Tibial nerve (tissue), 4 donors: ENCODE measurements at regions not wholly inside any gene's neighbourhood (a gene's known extent, or its start where the extent isn't known, plus 50 kb on each side); places are given as distances from the start of the nearest gene placed in this dataset.

Experiments
- DNase-seq, 2 donors: peaks; one replicate each; pipeline ENCODE4 v3.0.0-alpha.2; 2019; ENCODE audit warnings: low spot score in 2 of 2
- H3K27ac ChIP-seq, 4 donors: fragments of 200-600 bp; sonication (generic) in 3 of 4; one replicate each; pipeline ENCODE4 v1.5.1; 2017 to 2019; ENCODE audit warnings: mild to moderate bottlenecking in 1 of 4
- H3K27me3 ChIP-seq, 2 donors: fragments of 200-600 bp; sonication (generic) in 1 of 2; one replicate each; pipeline versions ENCODE4 v1.5.1 to v1.6.0; 2017 to 2019
- H3K36me3 ChIP-seq, 3 donors: fragments of 200-600 bp; sonication (generic); one replicate each; pipeline ENCODE4 v1.5.1; 2018 to 2019
- H3K4me1 ChIP-seq, 4 donors: fragments of 200-600 bp; sonication (generic) in 3 of 4; one replicate each; pipeline ENCODE4 v1.5.1; 2017 to 2019
- H3K4me3 ChIP-seq, 4 donors: fragments of 200-600 bp; sonication (generic) in 3 of 4; one replicate each; pipeline ENCODE4 v1.5.1; 2017 to 2019; ENCODE audit warnings: mild to moderate bottlenecking in 1 of 4, moderate library complexity in 1 of 4
- H3K9me3 ChIP-seq, 4 donors: fragments of 200-600 bp; sonication (generic) in 3 of 4; one replicate each; pipeline ENCODE4 v1.5.1; 2017 to 2019
- CTCF ChIP-seq, 5 experiments: fragments of 200-600 bp in 3 of 5; fragments of 450-650 bp in 2 of 5; sonication (generic) in 3 of 5; IDR thresholded peaks; one replicate each; pipeline ENCODE4 v1.5.1; 2016 to 2019; ENCODE audit warnings: antibody characterized with exemption in 5 of 5, mild to moderate bottlenecking in 3 of 5, moderate library complexity in 2 of 5
- EP300 ChIP-seq, 2 donors: sonication (generic); formaldehyde crosslinking; IDR thresholded peaks; one replicate each; pipeline ENCODE4 v1.6.1; 2017; ENCODE audit warnings: antibody characterized with exemption in 2 of 2, mild to moderate bottlenecking in 1 of 2
- POLR2A ChIP-seq, 2 donors: fragments of 450-650 bp; IDR thresholded peaks; one replicate each; pipeline ENCODE4 v1.6.1; 2017; ENCODE audit warnings: antibody characterized with exemption in 2 of 2, mild to moderate bottlenecking in 2 of 2, moderate library complexity in 2 of 2
- WGBS, 2 donors: methylation state at CpG; one replicate each; pipeline ENCODE4 v1.1.5; 2018; 5-methylcytosine and 5-hydroxymethylcytosine counted together

GRCh38 chr2:58634653-58635370 is 393.7 kb upstream of the FANCL start:
- H3K27ac ChIP-seq, result no peak overlapping the region
- 76 to 84% methylated on average over 4 of the region's 4 CpGs for WGBS, 2 donors
- no peaks in the 10 kb centered on the region for H3K4me1 ChIP-seq
- no peaks in the 10 kb centered on the region for H3K9me3 ChIP-seq
- no peak for DNase-seq
- no peaks in the 10 kb centered on the region for H3K36me3 ChIP-seq
- TF ChIP-seq EP300 (IDR thresholded peaks at IDR 0.05), result no peak
- no peak for TF ChIP-seq CTCF (IDR thresholded peaks at IDR 0.05)
- no peak for TF ChIP-seq POLR2A (IDR thresholded peaks at IDR 0.05)
- H3K4me3 ChIP-seq, result no peak overlapping the region
- H3K27me3 ChIP-seq, result no peaks in the 10 kb centered on the region

GRCh38 chr2:58633613-58634365 is 392.7 kb upstream of the FANCL start:
- Histone ChIP-seq H3K36me3 (no peaks in the 10 kb centered on the region), H3K4me1 (no peaks in the 10 kb centered on the region), H3K9me3 (no peaks in the 10 kb centered on the region), H3K4me3 (no peak overlapping the region), H3K27me3 (no peaks in the 10 kb centered on the region), H3K27ac (no peak overlapping the region)
- no peak for TF ChIP-seq CTCF (IDR thresholded peaks at IDR 0.05)
- TF ChIP-seq POLR2A (IDR thresholded peaks at IDR 0.05), result no peak
- TF ChIP-seq EP300 (IDR thresholded peaks at IDR 0.05), result no peak
- no peak for DNase-seq
- 28 to 35% methylated on average over 3 of the region's 3 CpGs for WGBS, 2 donors

- TF ChIP-seq POLR2A (IDR thresholded peaks at IDR 0.05) (no peak), EP300 (IDR thresholded peaks at IDR 0.05) (no peak)
- no peaks in the 10 kb centered on the region for H3K36me3 ChIP-seq
- DNase-seq, result no peak
- H3K4me1 ChIP-seq, result no peaks in the 10 kb centered on the region
- no peaks in the 10 kb centered on the region for H3K9me3 ChIP-seq
- H3K27me3 ChIP-seq, result no peaks in the 10 kb centered on the region
- H3K4me3 ChIP-seq, result no peak overlapping the region
- H3K27ac ChIP-seq, result no peak overlapping the region
- 87 to 90% methylated on average over 1 of the region's 1 CpG for WGBS, 2 donors
Observed at GRCh38 chr2:58631986-58632385, 390.9 kb upstream of the FANCL start.

GRCh38 chr2:58629545-58630119 is 388.5 kb upstream of the FANCL start:
- Histone ChIP-seq H3K9me3 (no peaks in the 10 kb centered on the region), H3K36me3 (no peaks in the 10 kb centered on the region), H3K4me1 (no peaks in the 10 kb centered on the region), H3K4me3 (no peak overlapping the region), H3K27me3 (no peaks in the 10 kb centered on the region), H3K27ac (no peak overlapping the region)
- TF ChIP-seq CTCF (IDR thresholded peaks at IDR 0.05), result no peak
- TF ChIP-seq POLR2A (IDR thresholded peaks at IDR 0.05), result no peak
- no peak for TF ChIP-seq EP300 (IDR thresholded peaks at IDR 0.05)
- no peak for DNase-seq
- WGBS, 2 donors, result 91 to 93% methylated on average over 4 of the region's 4 CpGs

GRCh38 chr2:58620896-58621295 is 379.8 kb upstream of the FANCL start:
- H3K9me3 ChIP-seq, result no peaks in the 10 kb centered on the region
- no peak for DNase-seq
- H3K27me3 ChIP-seq, result no peaks in the 10 kb centered on the region
- H3K27ac ChIP-seq, result no peak overlapping the region
- no peak for TF ChIP-seq CTCF (IDR thresholded peaks at IDR 0.05)
- no peak for TF ChIP-seq POLR2A (IDR thresholded peaks at IDR 0.05)
- no peak for TF ChIP-seq EP300 (IDR thresholded peaks at IDR 0.05)
- no peak overlapping the region for H3K4me3 ChIP-seq
- H3K36me3 ChIP-seq, result no peaks in the 10 kb centered on the region
- WGBS, 2 donors, result 88 to 89% methylated on average over 1 of the region's 1 CpG
- no peaks in the 10 kb centered on the region for H3K4me1 ChIP-seq
